Hematopoietic multipotent progenitor cell (in vitro differentiated cells): ENCODE measurements at regions not wholly inside any gene's neighbourhood (a gene's known extent, or its start where the extent isn't known, plus 50 kb on each side); places are given as distances from the start of the nearest gene placed in this dataset.
"Not testable (repeated sequence)": the region's sequence is repeated elsewhere in the genome, so short reads cannot be mapped to it uniquely, and the experiment has no call there.

Experiments
- DNase-seq, 3 donors: peaks; one replicate each; pipeline ENCODE4 v3.0.0-alpha.2; 2011 to 2015; ENCODE audit warnings: low read depth in 2 of 3, low spot score in 2 of 3

GRCh38 chr14:83826838-83827237, 1703.1 kb upstream of the FLRT2 start:
- no peak for DNase-seq

GRCh38 chr14:83827383-83827782, 1702.6 kb upstream of the FLRT2 start:
- DNase-seq, result no peak

GRCh38 chr14:83828406-83828805, 1701.5 kb upstream of the FLRT2 start:
- DNase-seq, result no peak

DNA sequence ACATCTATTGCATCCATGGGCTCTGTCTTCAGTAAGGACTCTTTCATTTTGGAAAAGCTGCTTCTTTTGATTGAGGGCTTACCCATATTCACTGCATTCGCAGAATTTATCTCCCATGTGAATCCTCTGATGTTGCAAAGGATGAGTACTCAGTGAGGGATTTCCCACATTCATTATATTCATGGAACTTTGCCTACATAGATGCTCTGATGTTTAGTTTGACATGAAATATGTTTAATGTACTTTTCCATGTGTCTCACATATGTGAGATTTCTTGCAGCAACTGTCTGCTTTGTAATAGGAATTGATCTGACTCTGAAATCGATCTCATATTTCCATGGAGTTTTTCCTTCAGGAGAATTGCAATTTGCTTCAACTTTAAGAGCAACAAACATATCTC, 1699.6 kb upstream of the FLRT2 start:
- DNase-seq, result no peak

- DNase-seq, result no peak
Observed at GRCh38 chr14:83838226-83838625, 1691.7 kb upstream of the FLRT2 start.

GRCh38 chr14:83842547-83842946, 1687.4 kb upstream of the FLRT2 start:
- no peak for DNase-seq

DNA sequence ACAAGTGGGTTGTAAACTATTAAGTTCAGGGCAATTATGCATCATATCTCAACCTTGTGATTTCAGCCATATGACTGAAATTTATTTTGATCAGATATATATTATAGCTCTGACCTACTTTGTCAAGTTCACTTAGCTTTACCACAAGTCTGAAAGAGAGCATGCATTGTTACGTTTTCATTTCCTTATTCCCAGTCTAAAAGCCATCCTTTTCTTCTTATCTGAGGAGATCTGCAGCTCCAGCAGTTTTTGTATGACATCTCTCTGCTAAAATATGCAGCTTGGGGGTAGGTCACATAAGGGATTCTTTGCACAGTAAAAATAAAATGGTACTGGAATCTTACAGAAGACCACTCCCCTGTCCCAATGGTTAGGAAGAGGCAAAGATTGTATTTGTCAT, 1682.8 kb upstream of the FLRT2 start:
- no peak for DNase-seq

GRCh38 chr14:83850092-83850491, 1679.9 kb upstream of the FLRT2 start:
- no peak for DNase-seq

- DNase-seq, result no peak
Observed at GRCh38 chr14:83856334-83856733, 1673.6 kb upstream of the FLRT2 start.

DNA sequence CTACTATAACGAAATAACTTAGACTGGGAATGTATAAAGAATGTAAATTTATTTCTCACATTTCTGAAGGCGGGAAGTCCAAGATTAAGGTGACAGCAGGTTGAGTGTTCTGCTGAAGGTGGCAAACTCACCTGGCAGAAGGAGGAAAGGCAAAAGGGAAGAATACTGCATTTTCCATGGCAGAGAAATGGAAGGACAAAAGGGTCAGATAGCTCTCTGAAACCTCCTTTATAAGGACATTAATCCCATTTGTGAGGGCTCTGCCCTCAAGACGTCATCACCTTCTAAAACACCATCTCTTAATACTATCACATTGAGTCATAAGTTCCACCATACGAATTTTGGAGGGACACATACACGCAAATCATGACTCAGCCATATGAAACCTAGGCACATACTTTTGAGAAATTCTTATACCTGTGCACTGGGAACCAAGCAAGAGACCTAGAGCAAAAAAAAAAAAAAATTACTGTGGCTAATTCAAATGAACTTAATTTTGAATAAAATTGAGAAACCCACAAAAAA, 1669.3 kb upstream of the FLRT2 start:
- no peak for DNase-seq

DNA sequence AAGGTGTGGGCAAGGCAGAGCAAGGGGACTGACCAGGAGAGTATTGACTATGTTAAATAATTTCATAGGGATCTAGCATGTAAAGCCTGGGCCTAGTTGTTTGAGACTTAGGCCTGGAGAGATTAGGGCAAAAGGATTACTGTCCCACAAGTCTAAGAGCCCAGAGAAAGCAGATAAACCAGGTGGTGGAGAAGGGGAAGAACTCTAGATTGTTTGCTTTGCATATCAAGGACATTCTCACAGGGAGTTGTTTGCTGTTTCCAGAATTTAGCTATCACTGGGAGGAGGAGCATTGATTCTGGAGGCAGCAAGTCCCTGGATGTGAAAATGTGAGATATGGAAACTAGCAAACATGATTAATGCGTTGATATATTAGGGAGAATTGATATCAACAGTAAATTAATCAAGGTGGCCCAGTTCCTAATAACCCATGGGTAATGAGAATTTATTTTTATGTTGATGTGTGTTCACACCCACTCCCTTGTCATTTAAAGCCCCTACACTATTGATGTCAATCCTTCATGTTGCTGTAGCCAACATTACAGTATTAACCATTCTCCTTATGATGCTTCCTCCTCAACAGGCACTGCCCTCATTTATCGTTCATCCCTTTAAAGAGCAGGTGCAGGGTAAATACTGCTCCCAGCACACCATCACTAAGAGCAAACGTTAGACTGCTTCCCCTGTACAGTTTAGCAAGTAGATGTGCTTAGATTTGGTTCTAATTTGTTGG, 1666.7 kb upstream of the FLRT2 start:
- no peak for DNase-seq

- no peak for DNase-seq
Observed at GRCh38 chr14:83864106-83864505, 1665.8 kb upstream of the FLRT2 start.

DNA sequence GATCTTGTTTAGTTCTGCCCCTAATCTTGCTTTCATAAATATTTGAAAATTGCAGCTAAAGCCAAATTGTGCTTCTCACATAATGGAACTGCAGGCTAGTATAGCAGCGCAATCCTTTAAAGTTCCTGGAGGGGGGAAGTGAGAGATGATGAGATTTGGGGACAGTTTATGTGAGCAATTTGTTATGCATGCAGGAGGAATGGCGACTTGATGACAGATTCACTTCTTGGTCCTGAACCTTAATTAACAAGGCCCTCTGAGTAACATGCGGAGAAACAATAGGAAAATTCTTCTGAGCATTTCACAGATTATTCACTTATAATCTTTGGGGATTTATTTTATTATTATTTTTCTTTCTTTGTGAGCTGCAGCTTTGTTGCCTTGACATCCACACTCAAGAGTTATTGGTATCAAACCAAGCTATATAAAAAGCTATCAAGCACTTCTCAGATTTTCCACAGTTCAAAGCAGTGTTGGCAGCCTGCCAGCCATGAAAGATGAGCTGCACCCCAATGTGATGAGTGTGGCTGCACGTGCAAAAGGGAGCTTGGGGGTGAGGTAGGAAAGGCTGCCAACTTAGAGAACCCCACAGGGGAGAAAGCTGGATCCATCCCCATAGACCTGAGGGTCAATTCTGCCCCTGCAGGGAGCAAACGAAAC, 1662.2 kb upstream of the FLRT2 start:
- no peak for DNase-seq

DNA sequence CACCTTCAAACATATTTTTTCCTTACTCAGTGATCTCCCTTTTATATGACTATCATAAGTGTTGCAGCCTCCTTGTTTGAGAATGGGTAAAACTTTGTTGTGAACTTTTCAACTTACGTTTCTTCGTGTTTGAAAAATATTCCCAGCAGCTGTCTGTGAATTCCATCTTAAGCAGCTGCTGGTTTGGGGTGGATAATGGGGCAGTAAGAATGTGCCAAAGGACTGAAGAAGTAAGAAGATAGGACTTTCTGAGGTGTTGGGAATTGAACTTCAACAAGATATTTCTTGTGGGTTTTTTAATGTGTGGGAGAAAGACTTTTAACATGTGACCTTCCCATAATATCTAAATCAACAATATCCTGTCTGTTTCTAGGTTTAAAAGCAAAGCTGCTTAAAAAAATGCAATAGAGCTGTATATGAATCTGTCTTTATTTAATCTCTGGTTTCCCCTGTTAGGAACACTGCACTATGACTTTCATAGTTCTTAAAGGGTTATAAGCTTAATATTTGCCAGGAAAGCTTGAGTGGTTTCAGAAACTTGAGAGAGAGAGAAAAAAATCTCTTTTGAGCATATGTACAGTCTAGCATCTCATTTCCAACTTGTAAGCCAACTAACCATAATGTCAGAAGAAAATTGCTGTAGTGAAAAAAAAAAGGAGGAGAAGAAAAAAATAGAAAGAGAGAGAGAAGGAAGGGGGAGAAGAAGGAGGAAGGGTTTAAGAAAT, 1659.2 kb upstream of the FLRT2 start:
- no peak for DNase-seq

- no peak for DNase-seq
Observed at GRCh38 chr14:83873669-83874068, 1656.3 kb upstream of the FLRT2 start.

- no peak for DNase-seq
Observed at GRCh38 chr14:83874662-83875061, 1655.3 kb upstream of the FLRT2 start.

- DNase-seq, result no peak
Observed at GRCh38 chr14:83883732-83884131, 1646.2 kb upstream of the FLRT2 start.

DNA sequence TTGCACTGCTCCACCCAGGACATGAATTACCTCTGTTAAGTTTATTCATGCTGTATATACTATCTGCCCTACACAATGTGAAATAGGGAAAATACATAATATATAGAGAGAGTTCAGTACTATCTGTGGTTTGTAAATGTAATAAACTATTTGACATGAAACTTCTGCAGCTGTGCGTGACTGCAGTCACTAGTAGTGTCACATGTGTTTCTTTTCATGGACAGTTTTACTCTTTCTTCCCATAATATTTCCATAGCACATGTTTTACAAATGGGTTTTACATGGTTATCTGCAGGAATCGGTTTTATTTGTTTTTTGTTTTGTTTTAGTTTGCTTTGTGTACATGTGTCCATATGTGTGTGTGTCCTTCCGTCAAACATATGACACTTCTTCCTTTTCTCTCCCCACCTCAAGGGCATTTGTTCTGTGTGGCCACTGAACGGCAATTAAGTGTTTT, 1644.1 kb upstream of the FLRT2 start:
- no peak for DNase-seq

GRCh38 chr14:83887866-83888265, 1642.1 kb upstream of the FLRT2 start:
- DNase-seq, result no peak

DNA sequence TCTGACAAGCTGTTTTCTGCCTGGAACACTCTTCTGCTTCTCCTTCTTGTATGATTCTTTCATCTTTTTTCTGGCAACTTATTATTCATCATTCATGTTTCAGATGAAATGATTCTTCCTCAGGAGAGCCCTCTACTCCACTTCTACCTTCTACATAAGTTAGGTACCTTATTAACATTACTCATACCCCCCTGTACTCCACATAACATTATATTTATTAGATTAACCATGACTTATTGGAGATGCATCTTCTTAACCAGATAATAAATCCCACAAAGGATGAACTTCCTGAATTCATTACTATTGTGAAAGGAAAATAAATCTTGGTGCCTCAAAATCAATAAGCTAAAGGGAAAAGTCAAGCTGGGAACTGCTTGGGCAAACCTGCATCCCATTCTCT, 1636.5 kb upstream of the FLRT2 start:
- DNase-seq, result no peak

DNA sequence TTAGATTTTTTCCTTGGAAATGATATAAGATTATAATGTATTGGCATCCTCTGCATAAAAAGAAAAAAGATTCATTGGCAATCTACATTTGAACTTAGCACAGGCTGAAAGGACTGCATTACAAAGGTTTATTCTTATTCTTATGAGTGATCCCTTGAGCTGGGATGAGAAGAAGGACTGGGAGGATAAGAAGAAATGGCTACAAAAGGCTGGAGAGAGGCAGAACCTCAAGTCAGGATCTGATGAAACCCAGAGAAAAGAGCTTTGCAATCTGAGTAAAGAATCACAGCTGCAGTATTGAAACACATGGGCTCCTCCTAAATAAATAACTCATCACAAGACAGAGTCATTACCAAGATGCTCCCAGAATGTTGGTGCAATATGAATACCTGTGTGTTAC, 1635.4 kb upstream of the FLRT2 start:
- no peak for DNase-seq

DNA sequence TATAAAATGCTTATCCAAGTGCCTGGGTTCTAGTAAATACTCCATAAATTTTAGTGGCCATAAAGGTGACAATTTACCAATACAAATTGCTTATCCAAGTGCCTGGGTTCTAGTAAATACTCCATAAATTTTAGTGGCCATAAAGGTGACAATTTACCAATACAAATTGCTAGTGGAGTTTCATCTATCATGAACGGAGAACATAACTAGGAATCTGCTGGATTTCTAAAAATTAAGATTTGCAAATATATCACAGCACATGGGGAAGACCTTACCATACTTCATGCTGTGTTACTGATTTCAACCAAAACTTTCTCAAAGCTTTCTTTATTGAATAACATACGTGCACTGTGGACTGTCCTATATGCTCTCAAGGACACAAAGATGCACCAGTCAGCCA, 1631.4 kb upstream of the FLRT2 start:
- not testable (repeated sequence) for DNase-seq
